ENCODE measurements at regions not wholly inside any gene's neighbourhood (a gene's known extent, or its start where the extent isn't known, plus 50 kb on each side); places are given as distances from the start of the nearest gene placed in this dataset.

DNA sequence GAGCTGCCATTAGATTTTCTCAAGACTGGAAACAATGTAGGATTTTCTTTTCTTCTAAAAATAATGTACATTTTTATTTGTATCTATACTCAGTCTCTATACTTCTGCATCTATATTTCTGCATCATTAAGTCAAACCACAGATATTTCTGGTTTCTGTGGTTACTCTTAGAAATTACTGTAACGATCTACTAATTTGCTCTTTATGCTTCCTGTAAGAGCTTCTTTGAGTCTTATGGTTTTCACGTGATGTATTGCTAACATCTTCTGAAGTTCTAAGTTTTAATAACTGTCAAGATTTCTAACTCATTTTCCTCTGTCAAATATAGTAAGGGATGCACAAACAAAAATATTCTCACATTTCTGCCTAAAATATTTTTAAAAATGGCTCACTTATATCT is 1144.5 kb downstream of the HACE1 start:
- TF ChIP-seq GATA2 (IDR thresholded peaks at IDR 0.05; ENCODE audit: low read depth, low read length), result no peak
- TF ChIP-seq GATA3 (IDR thresholded peaks at IDR 0.05; ENCODE audit: low read depth, low read length), result no peak

Data from SH-SY5Y (cell line).